Skeletal muscle tissue (tissue), 3 donors: ENCODE measurements at regions not wholly inside any gene's neighbourhood (a gene's known extent, or its start where the extent isn't known, plus 50 kb on each side); places are given as distances from the start of the nearest gene placed in this dataset.

ENCODE experiments used
- H3K27ac ChIP-seq: one replicate; pipeline ENCODE4 v1.7.0; 2013; ENCODE audit warnings: mild to moderate bottlenecking, low read depth, low read length, inconsistent platforms
- H3K27me3 ChIP-seq, 3 donors: one replicate each; pipeline ENCODE4 v1.7.0; 2013; ENCODE audit warnings: low read length in 3 of 3; ENCODE audit not compliant: control insufficient read depth in 3 of 3, insufficient read depth in 3 of 3
- H3K36me3 ChIP-seq, 3 donors: one replicate each; pipeline ENCODE4 v1.7.0; 2013; ENCODE audit warnings: low read length in 3 of 3; ENCODE audit not compliant: control insufficient read depth in 3 of 3, insufficient read depth in 3 of 3
- H3K4me1 ChIP-seq, 3 donors: one replicate each; pipeline ENCODE4 v1.7.0; 2013; ENCODE audit warnings: low read length in 3 of 3, mild to moderate bottlenecking in 3 of 3; ENCODE audit not compliant: control insufficient read depth in 3 of 3, insufficient read depth in 3 of 3
- H3K4me3 ChIP-seq, 3 donors: one replicate each; pipeline ENCODE4 v1.7.0; 2013; ENCODE audit warnings: low read length in 3 of 3
- H3K9ac ChIP-seq, 3 donors: one replicate each; pipeline ENCODE4 v1.7.0; 2013; ENCODE audit warnings: low read length in 3 of 3, mild to moderate bottlenecking in 3 of 3, moderate library complexity in 2 of 3, low read depth in 1 of 3
- H3K9me3 ChIP-seq, 3 donors: one replicate each; pipeline ENCODE4 v1.7.0; 2013; ENCODE audit warnings: low read length in 3 of 3; ENCODE audit not compliant: control insufficient read depth in 3 of 3
- donor health status: Osteomylitis.

- Histone ChIP-seq H3K4me1 (no peaks in the 10 kb centered on the region), H3K4me3 (no peak overlapping the region), H3K27me3 (peaks cover 0 to 10% (median 0%) of the 10 kb centered on the region in 3 donors)
Measured at GRCh38 chr13:111645598-111646455, 325.4 kb downstream of the TEX29 start.

DNA sequence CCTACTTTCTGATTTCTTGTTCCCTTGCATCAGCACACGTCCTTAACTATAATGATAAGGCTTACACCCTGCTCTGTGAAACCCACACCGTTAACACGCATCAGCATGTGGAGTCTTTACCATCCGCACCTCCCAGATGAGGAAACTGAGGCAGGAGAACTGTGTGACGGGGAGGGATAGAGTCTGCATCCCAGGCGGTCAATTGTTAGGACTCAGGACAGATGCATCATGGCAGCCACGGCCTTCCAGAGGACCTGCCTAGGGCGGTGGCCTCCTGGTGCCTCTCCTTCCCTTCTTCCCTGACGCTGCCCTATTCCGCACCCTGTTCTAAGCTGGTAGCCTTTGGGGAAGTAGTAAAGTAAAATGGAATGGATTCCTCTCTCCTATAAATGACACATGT, 326.0 kb downstream of the TEX29 start:
- Histone ChIP-seq H3K9me3 (peaks cover 0 to 2% (median 0%) of the 10 kb centered on the region in 3 donors), H3K27ac (no peak overlapping the region), H3K36me3 (no peaks in the 10 kb centered on the region), H3K9ac (no peak overlapping the region), H3K4me3 (no peak overlapping the region), H3K4me1 (no peaks in the 10 kb centered on the region), H3K27me3 (peaks cover 0 to 12% (median 0%) of the 10 kb centered on the region in 3 donors)

More at GRCh38 chr13:111645598-111646455, 325.4 kb downstream of the TEX29 start:
- Histone ChIP-seq H3K9me3 (peaks cover 0 to 2% (median 0%) of the 10 kb centered on the region in 3 donors), H3K36me3 (no peaks in the 10 kb centered on the region), H3K27ac (no peak overlapping the region), H3K9ac (no peak overlapping the region)

GRCh38 chr13:111648885-111649284, 328.4 kb downstream of the TEX29 start:
- Histone ChIP-seq H3K27me3 (peaks cover 0 to 21% (median 0%) of the 10 kb centered on the region in 3 donors), H3K27ac (no peak overlapping the region), H3K4me3 (no peak overlapping the region), H3K9me3 (peaks cover 0 to 5% (median 0%) of the 10 kb centered on the region in 3 donors), H3K9ac (no peak overlapping the region), H3K36me3 (no peaks in the 10 kb centered on the region), H3K4me1 (no peaks in the 10 kb centered on the region)

GRCh38 chr13:111650626-111651025, 330.2 kb downstream of the TEX29 start:
- no peak overlapping the region for H3K27ac ChIP-seq
- H3K9me3 ChIP-seq, result peaks cover 0 to 5% (median 0%) of the 10 kb centered on the region in 3 donors
- peaks cover 0 to 31% (median 0%) of the 10 kb centered on the region in 3 donors for H3K27me3 ChIP-seq
- H3K36me3 ChIP-seq, result no peaks in the 10 kb centered on the region
- no peaks in the 10 kb centered on the region for H3K4me1 ChIP-seq
- H3K9ac ChIP-seq, result no peak overlapping the region
- no peak overlapping the region for H3K4me3 ChIP-seq

DNA sequence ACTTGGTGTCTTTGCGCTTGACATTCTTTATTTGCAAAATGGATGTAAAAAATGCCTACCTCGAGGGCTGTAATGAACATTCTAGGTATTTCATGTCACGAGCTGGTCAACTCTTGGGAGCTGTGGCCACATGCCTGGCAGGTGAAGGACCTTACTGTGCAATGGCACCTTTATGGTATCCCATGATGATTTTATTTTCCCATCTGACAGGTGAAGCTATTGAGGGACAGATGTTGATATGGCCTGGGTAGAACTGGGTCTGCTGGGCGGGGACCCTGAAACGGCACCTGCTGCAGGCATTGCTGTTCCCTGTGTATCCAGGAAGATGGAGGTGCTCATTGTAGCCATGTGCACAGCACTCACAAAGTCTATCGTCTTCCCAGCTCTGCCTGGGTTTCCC, 332.2 kb downstream of the TEX29 start:
- Histone ChIP-seq H3K9ac (no peak overlapping the region), H3K4me3 (no peak overlapping the region), H3K27me3 (peaks cover 0 to 31% (median 0%) of the 10 kb centered on the region in 3 donors), H3K27ac (no peak overlapping the region), H3K36me3 (no peaks in the 10 kb centered on the region), H3K9me3 (peaks cover 0 to 5% (median 0%) of the 10 kb centered on the region in 3 donors), H3K4me1 (no peaks in the 10 kb centered on the region)

- H3K27ac ChIP-seq, result no peak overlapping the region
- no peak overlapping the region for H3K9ac ChIP-seq
- H3K27me3 ChIP-seq, result peaks cover 0 to 35% (median 0%) of the 10 kb centered on the region in 3 donors
- H3K4me1 ChIP-seq, result no peaks in the 10 kb centered on the region
- no peaks in the 10 kb centered on the region for H3K36me3 ChIP-seq
- H3K4me3 ChIP-seq, result no peak overlapping the region
- peaks cover 0 to 3% (median 0%) of the 10 kb centered on the region in 3 donors for H3K9me3 ChIP-seq
Measured at GRCh38 chr13:111654531-111654930, 334.1 kb downstream of the TEX29 start.

DNA sequence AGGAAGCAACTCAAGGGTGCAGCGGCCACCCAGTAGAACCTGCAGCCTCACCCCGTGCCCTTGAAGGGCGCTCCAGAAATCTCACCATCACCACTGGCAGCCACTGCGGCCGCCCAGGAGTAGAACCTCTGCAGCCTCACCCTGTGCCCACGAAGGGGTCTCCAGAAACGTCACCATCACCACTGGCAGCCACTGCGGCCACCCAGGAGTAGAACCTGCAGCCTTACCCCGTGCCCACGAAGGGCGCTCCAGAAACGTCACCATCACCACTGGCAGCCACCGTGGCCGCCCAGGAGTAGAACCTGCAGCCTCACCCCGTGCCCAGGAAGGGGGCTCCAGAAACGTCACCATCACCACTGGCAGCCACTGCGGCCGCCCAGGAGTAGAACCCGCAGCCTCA, 336.0 kb downstream of the TEX29 start:
- H3K4me1 ChIP-seq, result no peaks in the 10 kb centered on the region
- H3K9ac ChIP-seq, result no peak overlapping the region
- peaks cover 0 to 28% (median 2%) of the 10 kb centered on the region in 3 donors for H3K27me3 ChIP-seq
- peaks cover 0 to 3% (median 0%) of the 10 kb centered on the region in 3 donors for H3K9me3 ChIP-seq
- no peak overlapping the region for H3K27ac ChIP-seq
- H3K36me3 ChIP-seq, result no peaks in the 10 kb centered on the region
- H3K4me3 ChIP-seq, result no peak overlapping the region

DNA sequence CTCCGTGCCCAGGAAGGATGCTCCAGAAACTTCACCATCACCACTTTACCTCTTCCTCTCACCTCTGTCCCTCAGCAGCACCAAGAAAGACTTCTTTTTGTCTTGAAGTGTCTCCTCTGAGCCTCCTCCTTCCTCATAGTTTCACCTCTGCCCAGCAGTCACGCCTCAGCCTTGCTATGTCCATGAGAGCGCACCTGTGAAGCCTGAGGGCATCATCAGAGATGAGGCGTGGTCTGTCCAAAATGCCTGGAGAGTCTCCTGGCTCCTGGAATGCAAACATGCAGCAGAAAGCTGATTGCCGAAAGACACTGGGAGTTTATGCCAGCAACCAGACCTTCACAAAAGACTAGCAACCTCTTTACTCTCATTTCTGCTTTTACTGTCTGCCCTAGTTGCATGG, 336.6 kb downstream of the TEX29 start:
- H3K4me3 ChIP-seq, result no peak overlapping the region
- H3K9me3 ChIP-seq, result peaks cover 0 to 3% (median 0%) of the 10 kb centered on the region in 3 donors
- H3K27ac ChIP-seq, result no peak overlapping the region
- no peaks in the 10 kb centered on the region for H3K36me3 ChIP-seq
- H3K9ac ChIP-seq, result no peak overlapping the region
- H3K27me3 ChIP-seq, result peaks cover 0 to 25% (median 2%) of the 10 kb centered on the region in 3 donors
- no peaks in the 10 kb centered on the region for H3K4me1 ChIP-seq

DNA sequence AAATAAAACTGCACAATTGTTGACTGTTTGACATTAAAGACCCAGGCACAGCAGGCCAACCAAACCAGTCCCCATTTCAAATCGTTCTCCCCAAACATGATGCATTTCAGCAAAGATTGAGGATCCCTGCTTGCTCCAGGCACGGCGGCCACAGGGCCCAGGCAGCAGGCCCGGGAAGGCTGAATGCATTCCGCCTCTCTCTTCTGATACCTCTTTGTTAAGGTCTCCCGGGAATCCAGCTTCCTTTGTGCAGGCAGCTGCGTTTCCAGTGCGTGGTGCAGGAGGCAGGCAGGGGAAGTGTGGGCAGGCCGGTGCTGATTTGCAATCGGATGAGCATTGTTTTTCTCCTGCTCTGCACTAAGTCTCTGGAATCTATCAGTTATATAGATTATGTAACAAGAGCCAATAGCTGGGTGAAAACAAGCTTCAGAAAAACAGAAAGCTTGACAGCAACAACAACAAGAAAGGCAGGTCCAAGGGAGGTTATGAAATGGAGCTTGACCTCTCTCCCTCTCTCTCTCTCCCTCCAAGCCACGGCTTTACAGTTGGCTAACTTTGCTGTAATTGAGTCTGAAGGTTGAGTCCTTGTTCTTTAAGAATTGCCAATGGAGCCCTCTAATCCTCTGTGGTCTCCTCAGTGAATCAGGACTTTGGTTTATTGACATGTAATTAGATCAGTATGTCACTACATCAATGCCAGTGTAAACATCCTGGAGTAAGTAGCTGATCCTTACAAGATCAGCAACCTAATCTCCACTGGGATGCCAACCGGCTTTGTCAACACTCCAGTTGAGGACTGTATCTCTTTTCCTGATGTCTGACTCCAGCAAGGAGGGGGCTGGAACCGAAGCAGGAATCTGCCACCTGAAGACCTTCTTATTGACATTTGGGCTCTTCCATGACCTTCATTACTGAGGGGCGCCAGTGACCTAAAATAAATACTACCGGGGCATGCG, 338.0 kb downstream of the TEX29 start:
- Histone ChIP-seq H3K9ac (no peak overlapping the region), H3K4me1 (no peaks in the 10 kb centered on the region), H3K27ac (no peak overlapping the region), H3K27me3 (peaks cover 2 to 21% (median 3%) of the 10 kb centered on the region in 3 donors), H3K36me3 (no peaks in the 10 kb centered on the region), H3K9me3 (no peaks in the 10 kb centered on the region), H3K4me3 (no peak overlapping the region)
